ENCODE measurements at regions not wholly inside any gene's neighbourhood (a gene's known extent, or its start where the extent isn't known, plus 50 kb on each side); places are given as distances from the start of the nearest gene placed in this dataset.

DNA sequence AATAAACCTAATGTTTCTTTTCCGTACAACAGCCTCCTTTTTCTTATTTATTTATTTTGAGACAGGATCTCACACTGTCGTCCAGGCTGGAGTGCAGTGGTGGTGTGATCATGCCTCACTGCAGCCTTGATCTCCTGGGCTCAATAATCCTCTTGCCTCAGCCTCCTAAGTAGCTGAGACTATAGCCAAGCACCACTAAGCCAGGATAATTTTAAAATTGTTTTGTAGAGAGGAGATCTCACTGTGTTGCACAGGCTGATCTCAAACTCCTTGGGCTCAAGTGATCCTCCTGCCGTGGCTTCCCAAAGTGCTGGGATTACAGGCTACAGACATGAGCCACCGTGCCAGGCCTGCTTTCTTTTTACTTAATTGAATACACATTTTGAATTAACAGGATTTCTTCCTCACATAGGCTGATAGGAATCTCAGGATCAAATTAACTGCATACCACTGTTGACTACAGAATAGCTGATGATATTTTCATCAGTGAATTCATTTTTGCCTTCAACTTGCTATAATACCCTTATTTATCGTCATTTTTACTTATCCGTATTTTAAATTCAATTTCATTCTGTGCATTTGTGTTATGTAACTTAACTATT is 2010.5 kb downstream of the NCAM2 start:
- TF ChIP-seq, protein P1, sequence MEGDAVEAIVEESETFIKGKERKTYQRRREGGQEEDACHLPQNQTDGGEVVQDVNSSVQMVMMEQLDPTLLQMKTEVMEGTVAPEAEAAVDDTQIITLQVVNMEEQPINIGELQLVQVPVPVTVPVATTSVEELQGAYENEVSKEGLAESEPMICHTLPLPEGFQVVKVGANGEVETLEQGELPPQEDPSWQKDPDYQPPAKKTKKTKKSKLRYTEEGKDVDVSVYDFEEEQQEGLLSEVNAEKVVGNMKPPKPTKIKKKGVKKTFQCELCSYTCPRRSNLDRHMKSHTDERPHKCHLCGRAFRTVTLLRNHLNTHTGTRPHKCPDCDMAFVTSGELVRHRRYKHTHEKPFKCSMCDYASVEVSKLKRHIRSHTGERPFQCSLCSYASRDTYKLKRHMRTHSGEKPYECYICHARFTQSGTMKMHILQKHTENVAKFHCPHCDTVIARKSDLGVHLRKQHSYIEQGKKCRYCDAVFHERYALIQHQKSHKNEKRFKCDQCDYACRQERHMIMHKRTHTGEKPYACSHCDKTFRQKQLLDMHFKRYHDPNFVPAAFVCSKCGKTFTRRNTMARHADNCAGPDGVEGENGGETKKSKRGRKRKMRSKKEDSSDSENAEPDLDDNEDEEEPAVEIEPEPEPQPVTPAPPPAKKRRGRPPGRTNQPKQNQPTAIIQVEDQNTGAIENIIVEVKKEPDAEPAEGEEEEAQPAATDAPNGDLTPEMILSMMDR (IDR thresholded peaks at IDR 0.05) = no peak
- no peak for TF ChIP-seq POLR2A (IDR thresholded peaks at IDR 0.05)
